IPS DF 6.9 (cell line): ENCODE measurements at regions not wholly inside any gene's neighbourhood (a gene's known extent, or its start where the extent isn't known, plus 50 kb on each side); places are given as distances from the start of the nearest gene placed in this dataset.
A peak's percentile ranks its signal among the peaks of the same experiment; 100 is the strongest.

Experiments
- DNase-seq: peaks from one replicate; pipeline ENCODE4 v3.0.0-alpha.2; 2013; ENCODE audit warnings: low read depth, low spot score
- H3K27ac ChIP-seq: one replicate; pipeline ENCODE4 v1.5.1; 2013; ENCODE audit warnings: low read length, control low read depth
- H3K27me3 ChIP-seq: 2 replicates; pipeline ENCODE4 v1.6.1; 2013; ENCODE audit warnings: mild to moderate bottlenecking, low read length; ENCODE audit not compliant: control insufficient read depth, insufficient read depth
- H3K36me3 ChIP-seq: 2 replicates; pipeline ENCODE4 v1.6.1; 2013; ENCODE audit warnings: low read length; ENCODE audit not compliant: control insufficient read depth, insufficient read depth
- H3K4me1 ChIP-seq: 2 replicates; pipeline ENCODE4 v1.6.1; 2013; ENCODE audit warnings: low read length; ENCODE audit not compliant: control insufficient read depth, insufficient read depth
- H3K4me3 ChIP-seq: 2 replicates; pipeline ENCODE4 v1.5.1; 2013; ENCODE audit warnings: mild to moderate bottlenecking, low read length
- H3K9me3 ChIP-seq: 2 replicates; pipeline ENCODE4 v1.6.1; 2013; ENCODE audit warnings: low read length, inconsistent platforms; ENCODE audit not compliant: control insufficient read depth, insufficient read depth
- WGBS: extraction: QIAGEN DNeasy Blood & Tissue Kit; methylation state at CpG from one replicate; pipeline ENCODE4 v1.1.7; 2013; ENCODE audit warnings: mixed read lengths, missing lambda C conversion rate; ENCODE audit not compliant: insufficient read length, insufficient coverage; 5-methylcytosine and 5-hydroxymethylcytosine counted together

DNA sequence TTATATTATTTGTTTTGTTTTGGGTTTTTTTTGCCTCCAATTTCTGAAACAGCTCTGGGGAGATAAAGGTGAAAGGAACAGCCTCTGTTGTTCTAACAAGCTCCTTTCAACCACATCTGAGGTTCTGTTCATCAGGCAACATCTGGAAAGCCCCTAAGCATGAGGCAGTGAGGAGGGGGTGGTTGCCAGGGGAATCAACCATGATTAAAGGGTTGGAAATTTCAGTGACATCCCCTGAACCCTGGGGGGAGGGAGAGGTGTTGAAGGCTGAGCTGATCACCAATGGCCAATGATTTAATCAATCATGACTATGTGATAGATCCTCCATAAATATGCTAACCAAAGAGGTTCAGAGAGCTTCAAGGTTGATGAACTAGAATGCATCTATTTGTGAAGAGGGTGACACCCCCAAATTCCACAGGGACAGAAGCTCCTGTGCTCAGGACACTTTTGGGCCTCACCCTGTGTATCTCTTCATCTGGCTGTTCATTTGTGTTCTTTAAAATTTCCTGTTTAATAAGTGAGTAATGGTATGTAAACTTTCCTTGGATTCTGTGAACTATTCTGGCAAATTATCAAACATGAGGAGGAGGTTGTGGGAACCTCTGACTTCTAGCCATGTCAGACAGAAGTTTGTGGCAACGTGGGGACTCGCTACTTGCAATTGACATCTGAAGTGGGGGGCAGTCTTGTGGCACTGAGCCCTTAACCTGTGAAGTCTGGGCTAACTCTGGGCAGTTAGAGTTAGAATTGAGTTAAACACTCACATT lies 221.3 kb downstream of the NHLRC3 start:
- Histone ChIP-seq H3K27ac (no peak overlapping the region), H3K9me3 (no peaks in the 10 kb centered on the region), H3K4me3 (no peak overlapping the region), H3K4me1 (no peaks in the 10 kb centered on the region), H3K27me3 (no peaks in the 10 kb centered on the region), H3K36me3 (no peaks in the 10 kb centered on the region)
- no peak for DNase-seq
- no CpG with 5 or more reads among the region's 2 CpGs for WGBS

DNA sequence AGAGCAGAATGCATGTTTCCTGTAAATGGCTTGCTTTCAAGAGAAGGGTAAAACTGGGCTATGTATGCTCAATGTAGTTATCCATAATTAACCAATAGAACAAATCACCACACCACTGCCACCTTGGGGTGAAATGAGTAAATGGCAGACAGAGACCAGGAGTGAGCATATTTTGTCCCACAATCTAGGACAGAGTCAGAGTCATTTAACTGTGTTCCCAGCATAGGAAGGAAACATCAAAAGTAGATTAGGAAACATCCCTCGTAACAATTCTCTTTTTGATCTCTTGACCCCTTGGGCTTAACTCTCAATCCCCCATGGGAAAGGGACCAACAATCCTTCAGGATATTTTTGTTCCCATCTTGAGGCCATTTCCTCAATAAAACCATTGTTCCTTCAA lies 224.8 kb downstream of the NHLRC3 start:
- Histone ChIP-seq H3K9me3 (no peaks in the 10 kb centered on the region), H3K27me3 (no peaks in the 10 kb centered on the region), H3K36me3 (no peaks in the 10 kb centered on the region), H3K27ac (no peak overlapping the region), H3K4me1 (no peaks in the 10 kb centered on the region), H3K4me3 (no peak overlapping the region)
- DNase-seq: peak; percentile 25
- no CpG with 5 or more reads among the region's 1 CpG for WGBS

DNA sequence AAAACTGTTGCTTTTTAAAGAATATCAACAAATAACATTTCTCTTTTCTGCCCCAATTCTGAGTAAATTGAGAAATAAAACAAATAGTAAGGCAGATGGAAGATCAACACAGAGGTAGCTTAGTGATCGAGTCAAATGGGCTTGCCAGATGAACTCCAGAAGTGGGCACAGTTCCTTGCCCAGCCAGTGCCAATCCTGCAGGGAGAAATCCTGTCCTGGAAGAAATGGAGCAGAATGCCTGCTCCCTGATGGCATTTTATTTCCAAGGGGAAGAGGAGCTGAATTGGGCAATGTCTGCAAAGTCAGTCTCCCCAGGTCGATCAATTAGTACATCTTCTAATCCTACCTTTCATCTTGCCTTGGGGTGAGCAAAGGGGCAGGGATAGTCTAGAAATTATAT lies 225.3 kb downstream of the NHLRC3 start:
- Histone ChIP-seq H3K27ac (no peak overlapping the region), H3K4me3 (no peak overlapping the region), H3K36me3 (no peaks in the 10 kb centered on the region), H3K4me1 (no peaks in the 10 kb centered on the region), H3K27me3 (no peaks in the 10 kb centered on the region), H3K9me3 (no peaks in the 10 kb centered on the region)
- WGBS: no CpG with 5 or more reads among the region's 2 CpGs
- DNase-seq: no peak

DNA sequence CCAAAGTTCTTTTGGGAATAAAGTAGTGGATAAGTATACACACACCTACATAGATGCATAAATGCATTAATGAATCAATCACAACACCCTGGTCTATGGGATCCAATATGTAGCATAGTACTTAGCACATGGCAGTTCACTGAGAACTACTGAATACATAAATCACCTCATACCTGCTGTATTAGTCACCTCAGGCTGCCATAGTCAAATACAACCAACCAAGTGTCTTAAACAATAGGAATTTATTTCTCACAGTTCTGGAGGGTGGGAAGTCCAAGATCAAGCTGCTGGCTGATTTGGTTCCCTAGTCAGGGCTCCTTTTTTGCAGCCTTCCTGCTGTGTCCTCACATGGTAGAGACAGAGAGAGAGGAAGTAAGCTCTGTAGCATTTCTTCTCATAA lies 228.2 kb downstream of the NHLRC3 start:
- no peak for DNase-seq
- no peak overlapping the region for H3K4me3 ChIP-seq
- H3K4me1 ChIP-seq: no peaks in the 10 kb centered on the region
- no peaks in the 10 kb centered on the region for H3K9me3 ChIP-seq
- H3K27ac ChIP-seq: no peak overlapping the region
- H3K36me3 ChIP-seq: no peaks in the 10 kb centered on the region
- no peaks in the 10 kb centered on the region for H3K27me3 ChIP-seq

DNA sequence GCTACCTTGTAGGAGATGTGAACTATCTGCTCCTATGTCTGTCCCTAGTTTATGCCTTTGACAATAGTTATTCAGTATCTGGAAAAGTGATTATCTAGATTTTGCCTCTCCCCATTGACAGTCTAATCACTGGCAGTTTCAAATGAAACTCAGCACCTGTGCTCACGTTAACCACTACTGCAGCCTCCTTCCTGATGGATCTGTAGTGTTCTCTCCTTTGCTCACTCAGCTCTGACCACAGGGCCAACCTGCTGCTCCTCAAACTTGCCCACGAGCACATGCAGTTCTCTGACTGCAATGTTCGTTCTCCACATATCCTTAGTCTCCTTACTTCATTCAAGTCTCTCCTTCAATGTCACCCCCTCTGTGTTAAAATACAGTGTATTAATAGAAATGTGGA lies 230.1 kb downstream of the NHLRC3 start:
- no peaks in the 10 kb centered on the region for H3K36me3 ChIP-seq
- H3K27me3 ChIP-seq: no peaks in the 10 kb centered on the region
- H3K27ac ChIP-seq: no peak overlapping the region
- no CpG with 5 or more reads among the region's 3 CpGs for WGBS
- H3K4me3 ChIP-seq: no peak overlapping the region
- H3K9me3 ChIP-seq: no peaks in the 10 kb centered on the region
- no peak for DNase-seq
- H3K4me1 ChIP-seq: no peaks in the 10 kb centered on the region

DNA sequence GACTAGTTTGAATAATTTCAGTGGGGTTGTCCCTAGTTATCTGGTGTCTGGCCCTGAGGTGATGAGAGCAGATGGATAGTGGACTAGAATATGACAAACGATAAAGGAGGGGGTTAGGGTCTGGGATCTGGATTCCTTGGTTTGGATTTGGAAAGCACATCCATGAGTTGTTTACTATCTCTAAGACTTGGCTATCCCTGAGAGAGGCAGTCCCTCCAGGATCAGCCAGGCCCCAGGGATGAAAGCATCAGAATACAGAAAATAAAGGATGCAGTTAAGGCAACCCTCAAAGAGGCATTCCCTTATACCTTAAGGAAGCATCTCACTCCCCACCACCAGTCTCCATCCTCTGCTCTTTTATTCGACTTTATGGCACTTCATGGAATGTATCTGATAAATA lies 230.7 kb downstream of the NHLRC3 start:
- no peaks in the 10 kb centered on the region for H3K9me3 ChIP-seq
- H3K36me3 ChIP-seq: no peaks in the 10 kb centered on the region
- DNase-seq: no peak
- H3K27me3 ChIP-seq: no peaks in the 10 kb centered on the region
- no CpG with 5 or more reads among the region's 2 CpGs for WGBS
- H3K4me3 ChIP-seq: no peak overlapping the region
- no peaks in the 10 kb centered on the region for H3K4me1 ChIP-seq
- no peak overlapping the region for H3K27ac ChIP-seq

DNA sequence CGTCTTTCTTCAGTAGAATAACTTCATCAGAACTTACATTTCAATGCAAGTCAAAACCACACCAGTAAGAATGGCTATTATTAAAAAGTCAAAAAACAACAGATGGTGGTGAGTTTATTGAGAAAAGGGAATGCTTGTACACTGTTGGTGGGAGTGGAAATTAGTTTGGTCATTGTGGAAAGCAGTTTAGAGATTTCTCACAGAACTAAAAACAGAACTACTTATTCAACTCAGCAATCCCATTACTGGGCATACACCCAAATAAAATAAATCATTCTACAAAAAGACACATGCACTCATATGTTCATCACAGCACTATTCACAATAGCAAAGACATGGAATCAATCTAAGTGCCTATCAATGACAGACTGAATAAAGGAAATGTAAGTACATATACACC lies 231.2 kb downstream of the NHLRC3 start:
- Histone ChIP-seq H3K4me3 (no peak overlapping the region), H3K36me3 (no peaks in the 10 kb centered on the region), H3K4me1 (no peaks in the 10 kb centered on the region), H3K27ac (no peak overlapping the region), H3K27me3 (no peaks in the 10 kb centered on the region), H3K9me3 (no peaks in the 10 kb centered on the region)
- WGBS: no CpG with 5 or more reads among the region's 1 CpG
- DNase-seq: no peak

DNA sequence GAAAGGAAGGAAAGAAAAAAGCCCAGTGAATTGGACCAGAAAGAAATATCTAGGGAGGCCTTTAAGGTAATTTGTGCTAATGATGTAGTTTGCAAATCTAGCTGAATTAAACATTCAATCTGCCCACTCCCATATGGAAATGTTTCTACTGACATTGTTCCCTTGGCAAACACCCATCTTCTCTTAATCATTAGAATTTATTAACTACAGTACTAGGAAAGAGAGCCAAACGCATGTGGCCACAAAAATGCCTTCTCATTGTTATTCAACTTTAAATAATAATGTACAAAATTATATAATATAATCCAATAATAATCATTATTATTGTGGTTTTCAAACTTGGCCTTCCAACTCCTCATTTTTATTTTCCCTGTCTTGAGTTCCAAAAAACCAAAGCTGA lies 234.7 kb downstream of the NHLRC3 start:
- WGBS: no CpG with 5 or more reads among the region's 1 CpG
- no peaks in the 10 kb centered on the region for H3K36me3 ChIP-seq

DNA sequence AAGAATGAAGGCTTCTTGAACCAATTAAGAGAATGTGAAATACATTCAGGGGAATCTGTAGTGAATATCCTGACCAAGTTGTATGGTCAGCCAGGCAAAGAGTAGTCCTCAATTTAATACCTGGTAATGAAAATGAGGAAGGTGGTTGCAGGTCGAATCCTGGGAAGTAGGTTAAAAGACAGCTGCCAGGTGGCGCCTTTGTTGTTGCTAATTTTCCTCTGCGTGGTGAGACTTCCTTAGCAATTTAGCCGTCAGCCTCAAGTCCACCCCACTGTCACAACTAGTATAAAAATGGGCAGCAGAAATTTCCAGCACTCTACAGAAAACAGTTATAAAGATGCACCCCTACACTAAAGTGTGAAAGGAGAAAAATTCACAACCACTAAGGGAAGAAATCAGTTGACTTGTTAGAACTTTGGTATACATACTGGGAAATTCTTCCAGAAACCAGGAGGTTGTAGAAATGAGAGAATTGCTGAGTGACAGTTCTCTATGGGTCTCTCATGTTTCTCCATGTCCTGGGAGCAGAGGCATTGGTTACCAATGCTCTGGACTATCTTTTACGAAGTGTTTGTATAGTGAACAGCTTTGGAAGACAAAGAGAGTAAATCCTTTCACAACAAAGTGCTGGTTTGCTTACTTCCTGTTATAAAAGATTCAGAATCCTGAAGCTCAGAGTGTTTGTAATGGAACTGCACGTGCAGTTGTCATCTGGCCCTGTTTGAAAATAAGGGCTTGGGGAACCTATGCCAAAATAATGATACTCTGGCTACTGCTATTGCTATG lies 235.9 kb downstream of the NHLRC3 start:
- peak; percentile 2 for DNase-seq
- no CpG with 5 or more reads among the region's 6 CpGs for WGBS
- Histone ChIP-seq H3K4me3 (no peak overlapping the region), H3K27ac (no peak overlapping the region), H3K9me3 (no peaks in the 10 kb centered on the region), H3K27me3 (no peaks in the 10 kb centered on the region), H3K36me3 (no peaks in the 10 kb centered on the region), H3K4me1 (no peaks in the 10 kb centered on the region)

More for the DNA sequence above, 234.7 kb downstream of the NHLRC3 start:
- no peak overlapping the region for H3K4me3 ChIP-seq
- no peaks in the 10 kb centered on the region for H3K9me3 ChIP-seq
- H3K27me3 ChIP-seq: no peaks in the 10 kb centered on the region
- no peak overlapping the region for H3K27ac ChIP-seq
- DNase-seq: no peak
- H3K4me1 ChIP-seq: no peaks in the 10 kb centered on the region

DNA sequence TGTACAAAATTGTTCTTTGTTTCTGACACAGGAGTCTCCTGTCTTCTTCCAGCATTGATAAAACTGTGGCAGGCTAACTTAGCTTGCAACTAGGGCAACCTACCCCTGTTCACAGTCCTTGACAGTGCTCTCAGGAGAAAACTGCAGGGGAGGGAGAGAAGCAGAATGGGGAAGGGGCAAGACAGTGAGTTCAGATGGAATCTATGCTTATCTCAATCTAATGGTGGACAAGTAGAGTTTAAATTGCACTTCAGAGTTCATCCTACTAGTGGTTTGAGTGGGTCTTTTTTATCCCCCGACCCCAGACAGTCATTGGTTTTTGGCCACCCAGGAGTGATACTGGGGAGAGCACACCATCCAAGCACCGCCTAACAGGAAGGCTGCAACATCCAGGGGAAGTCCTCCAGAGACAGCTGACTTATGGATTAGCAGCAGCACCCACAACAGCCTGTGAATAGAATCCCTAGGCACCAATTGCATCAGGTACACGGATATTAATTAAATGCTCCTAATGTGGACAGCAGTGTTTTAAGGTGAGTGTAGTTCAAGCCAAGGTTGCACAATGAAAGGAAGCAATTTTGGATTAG lies 236.6 kb downstream of the NHLRC3 start:
- Histone ChIP-seq H3K4me1 (no peaks in the 10 kb centered on the region), H3K27me3 (no peaks in the 10 kb centered on the region)
- no CpG with 5 or more reads among the region's 3 CpGs for WGBS

More for the DNA sequence above, 236.6 kb downstream of the NHLRC3 start:
- DNase-seq: no peak
- Histone ChIP-seq H3K4me3 (no peak overlapping the region), H3K27ac (no peak overlapping the region), H3K9me3 (no peaks in the 10 kb centered on the region), H3K36me3 (no peaks in the 10 kb centered on the region)
